SK-N-SH (cell line): ENCODE measurements at regions not wholly inside any gene's neighbourhood (a gene's known extent, or its start where the extent isn't known, plus 50 kb on each side); places are given as distances from the start of the nearest gene placed in this dataset.
A peak's percentile ranks its signal among the peaks of the same experiment; 100 is the strongest.
"Not testable (repeated sequence)": the region's sequence is repeated elsewhere in the genome, so short reads cannot be mapped to it uniquely, and the experiment has no call there.

Experiments used
- CTCF ChIA-PET: fragments of 300-600, 350-600 bp; formaldehyde crosslinking; extraction: SDS; loops from one replicate; lab custom pipeline; 2021; lab: Yijun Ruan, JAX
- POLR2A ChIA-PET: fragments of 350-600 bp; sonication (Branson Sonifier 250); formaldehyde crosslinking; extraction: SDS; loops from one replicate; lab custom pipeline; 2020; ENCODE audit warnings: antibody characterized with exemption, inconsistent platforms; lab: Yijun Ruan, JAX
- DNase-seq: peaks from one replicate; pipeline ENCODE4 v3.0.0; 2012
- H2AFZ ChIP-seq: fragments of 200-600 bp; sonication (generic); 2 replicates; pipeline ENCODE4 v1.8.1; 2016; ENCODE audit warnings: antibody characterized with exemption, mild to moderate bottlenecking, low read depth
- H3F3A ChIP-seq: fragments of 200-600 bp; sonication (generic); replicated peaks from 2 replicates; pipeline ENCODE3; 2016; ENCODE audit warnings: antibody characterized with exemption, mild to moderate bottlenecking; ENCODE audit not compliant: insufficient read depth
- H3K27ac ChIP-seq, 2 experiments: fragments of 200-500 bp in 1 of 2; fragments of 200-600 bp in 1 of 2; sonication (Bioruptor generic) in 1 of 2; sonication (generic), shearing (Covaris generic) in 1 of 2; 2 replicates each; pipeline versions ENCODE4 v1.5.1 to v1.6.1; 2014 to 2016; ENCODE audit warnings: low read depth in 2 of 2, inconsistent platforms in 1 of 2, low read length in 1 of 2, mild to moderate bottlenecking in 1 of 2, mixed read lengths in 1 of 2
- H3K27me3 ChIP-seq: fragments of 200-600 bp; sonication (generic), shearing (Covaris generic); 2 replicates; pipeline ENCODE4 v1.6.1; 2016; ENCODE audit warnings: mixed run types; ENCODE audit not compliant: insufficient read depth
- H3K36me3 ChIP-seq, 2 experiments: fragments of 200-500 bp in 1 of 2; fragments of 200-600 bp in 1 of 2; sonication (Bioruptor generic) in 1 of 2; sonication (generic) in 1 of 2; replicated peaks in 1 of 2; 2 replicates each; pipeline versions ENCODE3 to v1.5.1; 2014 to 2016; ENCODE audit warnings: low read length in 1 of 2, mild to moderate bottlenecking in 1 of 2; ENCODE audit not compliant: insufficient read depth in 2 of 2, control insufficient read depth in 1 of 2
- H3K4me1 ChIP-seq, 2 experiments: fragments of 200-500 bp in 1 of 2; fragments of 200-600 bp in 1 of 2; sonication (Bioruptor generic) in 1 of 2; sonication (generic), shearing (Covaris generic) in 1 of 2; 2 replicates each; pipeline versions ENCODE4 v1.5.1 to v1.6.1; 2014 to 2016; ENCODE audit warnings: low read depth in 1 of 2, low read length in 1 of 2, mixed run types in 1 of 2; ENCODE audit not compliant: insufficient read depth in 2 of 2, control insufficient read depth in 1 of 2
- H3K4me2 ChIP-seq: fragments of 200-600 bp; sonication (generic), shearing (Covaris generic); 2 replicates; pipeline ENCODE4 v1.6.1; 2017; ENCODE audit warnings: mixed run types
- H3K4me3 ChIP-seq, 2 experiments: fragments of 200-500 bp in 1 of 2; fragments of 200-600 bp in 1 of 2; sonication (Bioruptor generic) in 1 of 2; sonication (generic), shearing (Covaris generic) in 1 of 2; 2 replicates each; pipeline versions ENCODE4 v1.5.1 to v1.8.1; 2014 to 2016; ENCODE audit warnings: low read depth in 2 of 2, inconsistent platforms in 1 of 2, low read length in 1 of 2, mild to moderate bottlenecking in 1 of 2, mixed read lengths in 1 of 2, moderate library complexity in 1 of 2
- H3K79me2 ChIP-seq: fragments of 200-600 bp; sonication (generic); 2 replicates; pipeline ENCODE4 v1.8.1; 2017; ENCODE audit warnings: mild to moderate bottlenecking; ENCODE audit not compliant: insufficient read depth
- H3K9ac ChIP-seq: fragments of 200-600 bp; sonication (generic); 2 replicates; pipeline ENCODE4 v1.6.1; 2017; ENCODE audit warnings: mixed run types
- H3K9me2 ChIP-seq: fragments of 200-600 bp; sonication (generic); 2 replicates; pipeline ENCODE4 v1.6.1; 2017; ENCODE audit warnings: mixed run types
- H3K9me3 ChIP-seq: fragments of 200-600 bp; sonication (generic); 2 replicates; pipeline ENCODE4 v1.6.1; 2017; ENCODE audit warnings: mixed run types, mild to moderate bottlenecking, moderate library complexity
- H4K20me1 ChIP-seq: fragments of 200-600 bp; sonication (generic); 2 replicates; pipeline ENCODE4 v1.6.1; 2017; ENCODE audit warnings: mild to moderate bottlenecking, mixed run types; ENCODE audit not compliant: insufficient read depth
- ELF1 ChIP-seq: IDR thresholded peaks from 2 replicates; pipeline ENCODE4 v1.4.0; 2012
- EP300 ChIP-seq, 2 experiments: IDR thresholded peaks; 2 replicates each; pipeline versions ENCODE4 v1.4.0 to v1.6.1; 2012; ENCODE audit warnings: borderline replicate concordance in 1 of 2, low read depth in 1 of 2, low read length in 1 of 2
- EZH2phosphoT487 ChIP-seq: fragments of 200-600 bp; sonication (generic); IDR thresholded peaks from 2 replicates; pipeline ENCODE4 v1.6.1; 2017; ENCODE audit warnings: low read depth, mixed run types, mild to moderate bottlenecking, antibody characterized with exemption, moderate library complexity, borderline replicate concordance
- FOSL2 ChIP-seq: IDR thresholded peaks from 2 replicates; pipeline ENCODE4 v1.4.0; 2012; ENCODE audit warnings: low read depth, mild to moderate bottlenecking, moderate library complexity, borderline replicate concordance
- GATA2 ChIP-seq: sonication (generic); formaldehyde crosslinking; IDR thresholded peaks from 2 replicates; pipeline ENCODE4 v1.5.0; 2020; ENCODE audit warnings: mild to moderate bottlenecking, missing genetic modification reagents
- MAX ChIP-seq: IDR thresholded peaks from 2 replicates; pipeline ENCODE4 v1.4.0; 2012; ENCODE audit warnings: low read depth
- MEF2A ChIP-seq: IDR thresholded peaks from 2 replicates; pipeline ENCODE4 v1.4.0; 2012; ENCODE audit warnings: low read depth, borderline replicate concordance
- NFIC ChIP-seq: IDR thresholded peaks from 2 replicates; pipeline ENCODE4 v1.4.0; 2012; ENCODE audit warnings: borderline replicate concordance
- RAD21 ChIP-seq: IDR thresholded peaks from 2 replicates; pipeline ENCODE4 v1.6.1; 2012; ENCODE audit warnings: mild to moderate bottlenecking, low read length
- RCOR1 ChIP-seq: fragments of 150-350 bp; IDR thresholded peaks from 2 replicates; pipeline ENCODE4 v1.6.1; 2017; ENCODE audit warnings: antibody characterized with exemption, low read length
- RFX5 ChIP-seq: IDR thresholded peaks from 2 replicates; pipeline ENCODE4 v1.6.1; 2012; ENCODE audit warnings: mild to moderate bottlenecking, improper control_type of control experiment, low read length
- SIN3A ChIP-seq: IDR thresholded peaks from 2 replicates; pipeline ENCODE4 v1.6.1; 2012; ENCODE audit warnings: low read depth, mild to moderate bottlenecking, low read length, moderate library complexity, borderline replicate concordance
- TCF12 ChIP-seq: IDR thresholded peaks from 2 replicates; pipeline ENCODE4 v1.4.0; 2012
- WGBS: methylation state at CpG from one replicate; pipeline ENCODE4 v1.1.6; 2017; ENCODE audit warnings: low lambda C conversion rate; 5-methylcytosine and 5-hydroxymethylcytosine counted together
- TF ChIP-seq, protein P1 (sequence below): IDR thresholded peaks from 2 replicates; pipeline ENCODE4 v1.4.0; 2012; ENCODE audit warnings: low read depth, borderline replicate concordance
- TF ChIP-seq, protein P2 (sequence below): fragments of 200-600 bp; sonication (generic); IDR thresholded peaks from 2 replicates; pipeline ENCODE4 v1.6.1; 2017; ENCODE audit warnings: antibody characterized with exemption, mild to moderate bottlenecking, moderate library complexity

DNA sequence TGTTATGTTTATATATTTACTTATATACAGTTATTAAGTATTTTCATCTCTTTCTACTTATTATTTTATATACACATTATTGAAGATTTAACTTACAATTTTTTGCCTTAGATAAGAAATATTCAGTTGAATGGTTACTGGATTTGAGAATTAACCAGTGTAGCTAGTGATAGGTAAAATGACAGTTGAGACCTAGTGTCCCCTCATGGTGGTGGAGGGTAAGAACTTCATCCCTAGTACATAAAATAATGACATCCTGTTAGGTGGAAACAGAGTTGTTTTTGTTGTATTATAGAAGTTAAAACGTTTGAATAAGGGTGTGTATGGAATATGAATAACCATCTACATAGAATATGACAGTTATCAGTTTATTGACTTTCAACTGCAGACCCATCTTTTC, 1152.4 kb upstream of the ALCAM start:
- 0% methylated on average over 1 of the region's 1 CpG for WGBS
- Histone ChIP-seq H3K27ac (no peak overlapping the region), H3K9ac (no peak overlapping the region), H3K79me2 (no peaks in the 10 kb centered on the region), H3K36me3 (no peaks in the 10 kb centered on the region), H4K20me1 (no peaks in the 10 kb centered on the region), H2AFZ (no peak overlapping the region), H3K4me2 (no peak overlapping the region), H3K27me3 (no peaks in the 10 kb centered on the region), H3K9me2 (0 out of 2 replicates have a peak, but pooled peaks cover under 1% of the 10 kb centered on the region), H3K9me3 (no peaks in the 10 kb centered on the region), H3K4me3 (no peak overlapping the region), H3F3A (no peaks in the 10 kb centered on the region), H3K4me1 (no peaks in the 10 kb centered on the region; a peak in 1 of 4 replicates)
- TF ChIP-seq, protein P1, sequence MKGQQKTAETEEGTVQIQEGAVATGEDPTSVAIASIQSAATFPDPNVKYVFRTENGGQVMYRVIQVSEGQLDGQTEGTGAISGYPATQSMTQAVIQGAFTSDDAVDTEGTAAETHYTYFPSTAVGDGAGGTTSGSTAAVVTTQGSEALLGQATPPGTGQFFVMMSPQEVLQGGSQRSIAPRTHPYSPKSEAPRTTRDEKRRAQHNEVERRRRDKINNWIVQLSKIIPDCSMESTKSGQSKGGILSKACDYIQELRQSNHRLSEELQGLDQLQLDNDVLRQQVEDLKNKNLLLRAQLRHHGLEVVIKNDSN: no peak
- TF ChIP-seq RCOR1: no peak
- TF ChIP-seq TCF12: no peak
- TF ChIP-seq MAX: no peak
- TF ChIP-seq NFIC: no peak
- TF ChIP-seq MEF2A: no peak
- no peak for TF ChIP-seq SIN3A
- TF ChIP-seq ELF1: no peak
- no peak for TF ChIP-seq FOSL2
- TF ChIP-seq RAD21: no peak
- TF ChIP-seq, protein P2, sequence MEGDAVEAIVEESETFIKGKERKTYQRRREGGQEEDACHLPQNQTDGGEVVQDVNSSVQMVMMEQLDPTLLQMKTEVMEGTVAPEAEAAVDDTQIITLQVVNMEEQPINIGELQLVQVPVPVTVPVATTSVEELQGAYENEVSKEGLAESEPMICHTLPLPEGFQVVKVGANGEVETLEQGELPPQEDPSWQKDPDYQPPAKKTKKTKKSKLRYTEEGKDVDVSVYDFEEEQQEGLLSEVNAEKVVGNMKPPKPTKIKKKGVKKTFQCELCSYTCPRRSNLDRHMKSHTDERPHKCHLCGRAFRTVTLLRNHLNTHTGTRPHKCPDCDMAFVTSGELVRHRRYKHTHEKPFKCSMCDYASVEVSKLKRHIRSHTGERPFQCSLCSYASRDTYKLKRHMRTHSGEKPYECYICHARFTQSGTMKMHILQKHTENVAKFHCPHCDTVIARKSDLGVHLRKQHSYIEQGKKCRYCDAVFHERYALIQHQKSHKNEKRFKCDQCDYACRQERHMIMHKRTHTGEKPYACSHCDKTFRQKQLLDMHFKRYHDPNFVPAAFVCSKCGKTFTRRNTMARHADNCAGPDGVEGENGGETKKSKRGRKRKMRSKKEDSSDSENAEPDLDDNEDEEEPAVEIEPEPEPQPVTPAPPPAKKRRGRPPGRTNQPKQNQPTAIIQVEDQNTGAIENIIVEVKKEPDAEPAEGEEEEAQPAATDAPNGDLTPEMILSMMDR: no peak
- no peak for TF ChIP-seq GATA2 (CRISPR knock-in tag)
- ChIA-PET CTCF (no interaction called here), POLR2A (no interaction called here)
- no peak for DNase-seq

DNA sequence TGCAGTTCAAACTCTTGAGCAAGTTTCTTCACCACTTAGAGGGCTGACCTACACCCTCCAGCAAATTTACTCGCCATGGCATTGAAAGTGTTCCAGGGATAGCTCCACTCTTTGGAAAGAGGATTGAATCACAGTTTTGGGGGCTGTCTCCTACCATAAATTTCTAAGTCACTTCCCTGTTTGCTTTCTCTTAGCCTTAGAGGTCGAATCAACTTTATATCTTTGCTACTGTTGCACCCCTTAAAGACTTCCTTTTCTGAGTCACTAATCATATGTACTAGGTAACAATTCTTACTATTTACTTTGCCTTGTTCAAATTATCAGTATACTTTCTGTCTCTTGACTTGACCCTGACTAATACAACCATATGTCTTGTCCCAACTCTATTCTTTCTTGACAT, 1151.8 kb upstream of the ALCAM start:
- H3K4me1 ChIP-seq: no peaks in the 10 kb centered on the region; a peak in 1 of 4 replicates
- TF ChIP-seq EP300 (IDR thresholded peaks at IDR 0.05; ENCODE audit: borderline replicate concordance in 1 of 2, low read depth in 1 of 2, low read length in 1 of 2) (no peak), MEF2A (no peak), EZH2phosphoT487 (no peak), TCF12 (no peak), RAD21 (no peak), RFX5 (no peak)
- H3K9ac ChIP-seq: no peak overlapping the region
- H2AFZ ChIP-seq: peak overlapping the region; percentile 35; the same call in 1 of the 2 replicates
- H4K20me1 ChIP-seq: no peaks in the 10 kb centered on the region
- CTCF ChIA-PET: interaction anchor here (0.7 kb wide), 1 partner anchor 108 kb away, joined by 3 read pairs; no protein-coding TSS in a partner anchor
- POLR2A ChIA-PET: no interaction called here
- no peak for DNase-seq
- H3K36me3 ChIP-seq: no peaks in the 10 kb centered on the region
- no peaks in the 10 kb centered on the region for H3K9me3 ChIP-seq
- H3K4me2 ChIP-seq: no peak overlapping the region
- H3K27me3 ChIP-seq: no peaks in the 10 kb centered on the region
- no peak overlapping the region for H3K27ac ChIP-seq
- no peaks in the 10 kb centered on the region for H3F3A ChIP-seq
- 14% methylated on average over 2 of the region's 2 CpGs for WGBS
- H3K9me2 ChIP-seq: no peaks in the 10 kb centered on the region
- H3K4me3 ChIP-seq: no peak overlapping the region
- H3K79me2 ChIP-seq: no peaks in the 10 kb centered on the region

- DNase-seq, H4K20me1 ChIP-seq, H3K79me2 ChIP-seq, H3K36me3 ChIP-seq, H3K27me3 ChIP-seq, H3K4me1 ChIP-seq, H3K4me3 ChIP-seq, H3K9ac ChIP-seq, POLR2A ChIA-PET, CTCF ChIA-PET, H3K4me2 ChIP-seq, H3K9me3 ChIP-seq, H3K27ac ChIP-seq, H2AFZ ChIP-seq, H3K9me2 ChIP-seq, H3F3A ChIP-seq: not testable (repeated sequence)
- 84% methylated on average over 2 of the region's 2 CpGs for WGBS
Observed at GRCh38 chr3:104219046-104219445, 1147.7 kb upstream of the ALCAM start.
